Loucy (cell line): ENCODE measurements at regions not wholly inside any gene's neighbourhood (a gene's known extent, or its start where the extent isn't known, plus 50 kb on each side); places are given as distances from the start of the nearest gene placed in this dataset.

ENCODE experiments used
- EZH2phosphoT487 ChIP-seq: fragments of 200-600 bp; IDR thresholded peaks from 2 replicates; pipeline ENCODE4 v1.6.1; 2018; ENCODE audit warnings: antibody characterized with exemption, mild to moderate bottlenecking, moderate library complexity, borderline replicate concordance
- TF ChIP-seq, protein P1 (sequence below): fragments of 200-600 bp; sonication (generic); conservative IDR thresholded peaks from 2 replicates; pipeline ENCODE4 v1.5.1; 2014; ENCODE audit warnings: mild to moderate bottlenecking, antibody characterized with exemption, low read length

DNA sequence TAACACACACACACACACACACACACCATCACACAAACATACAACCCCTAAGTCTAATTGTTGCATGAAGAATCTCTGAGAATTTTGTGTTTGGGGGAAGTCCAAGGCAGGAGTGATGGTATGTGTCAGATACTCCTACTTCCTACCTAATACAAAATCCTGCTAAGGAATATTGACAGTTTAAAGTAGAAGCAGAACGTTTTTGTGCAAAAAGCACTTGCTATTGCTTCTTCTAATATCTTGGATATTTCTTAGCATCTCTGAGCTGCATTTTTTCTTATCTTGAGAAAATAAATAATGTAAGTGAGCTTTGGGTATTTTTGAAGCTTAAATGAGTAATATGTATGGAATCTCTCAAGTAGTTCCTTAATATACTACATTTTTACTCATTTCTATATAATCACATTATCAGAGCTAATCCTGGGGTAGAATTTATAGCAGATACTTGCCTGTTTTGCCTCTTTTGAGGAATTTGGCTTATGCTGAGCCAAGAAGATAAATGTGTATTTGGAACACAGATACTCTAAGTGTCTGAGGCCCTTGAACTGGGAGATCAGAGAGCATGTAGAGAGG is 212.3 kb downstream of the DKK1 start:
- TF ChIP-seq, protein P1, sequence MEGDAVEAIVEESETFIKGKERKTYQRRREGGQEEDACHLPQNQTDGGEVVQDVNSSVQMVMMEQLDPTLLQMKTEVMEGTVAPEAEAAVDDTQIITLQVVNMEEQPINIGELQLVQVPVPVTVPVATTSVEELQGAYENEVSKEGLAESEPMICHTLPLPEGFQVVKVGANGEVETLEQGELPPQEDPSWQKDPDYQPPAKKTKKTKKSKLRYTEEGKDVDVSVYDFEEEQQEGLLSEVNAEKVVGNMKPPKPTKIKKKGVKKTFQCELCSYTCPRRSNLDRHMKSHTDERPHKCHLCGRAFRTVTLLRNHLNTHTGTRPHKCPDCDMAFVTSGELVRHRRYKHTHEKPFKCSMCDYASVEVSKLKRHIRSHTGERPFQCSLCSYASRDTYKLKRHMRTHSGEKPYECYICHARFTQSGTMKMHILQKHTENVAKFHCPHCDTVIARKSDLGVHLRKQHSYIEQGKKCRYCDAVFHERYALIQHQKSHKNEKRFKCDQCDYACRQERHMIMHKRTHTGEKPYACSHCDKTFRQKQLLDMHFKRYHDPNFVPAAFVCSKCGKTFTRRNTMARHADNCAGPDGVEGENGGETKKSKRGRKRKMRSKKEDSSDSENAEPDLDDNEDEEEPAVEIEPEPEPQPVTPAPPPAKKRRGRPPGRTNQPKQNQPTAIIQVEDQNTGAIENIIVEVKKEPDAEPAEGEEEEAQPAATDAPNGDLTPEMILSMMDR: no peak
- no peak for TF ChIP-seq EZH2phosphoT487
